Frontal cortex (tissue), 3 donors: ENCODE measurements at regions not wholly inside any gene's neighbourhood (a gene's known extent, or its start where the extent isn't known, plus 50 kb on each side); places are given as distances from the start of the nearest gene placed in this dataset.

Source experiments
- DNase-seq, 2 donors: peaks; one replicate each; pipeline ENCODE4 v3.0.0; 2012; ENCODE audit warnings: low spot score in 2 of 2
- FAIRE-seq: peaks from 2 replicates; lab custom pipeline; 2012; peaks lifted over from hg19 to GRCh38; lab: Jason Lieb, UNC
- donor health status: control.
- donor health status: control.
- donor health status: control.

- FAIRE-seq (no peak), DNase-seq (no peak)
These were observed 176.2 kb upstream of the ZMIZ1 start for GRCh38 chr10:78892338-78893176.

- DNase-seq (no peak), FAIRE-seq (no peak)
These were observed 175.5 kb upstream of the ZMIZ1 start for GRCh38 chr10:78893217-78893616.

DNA sequence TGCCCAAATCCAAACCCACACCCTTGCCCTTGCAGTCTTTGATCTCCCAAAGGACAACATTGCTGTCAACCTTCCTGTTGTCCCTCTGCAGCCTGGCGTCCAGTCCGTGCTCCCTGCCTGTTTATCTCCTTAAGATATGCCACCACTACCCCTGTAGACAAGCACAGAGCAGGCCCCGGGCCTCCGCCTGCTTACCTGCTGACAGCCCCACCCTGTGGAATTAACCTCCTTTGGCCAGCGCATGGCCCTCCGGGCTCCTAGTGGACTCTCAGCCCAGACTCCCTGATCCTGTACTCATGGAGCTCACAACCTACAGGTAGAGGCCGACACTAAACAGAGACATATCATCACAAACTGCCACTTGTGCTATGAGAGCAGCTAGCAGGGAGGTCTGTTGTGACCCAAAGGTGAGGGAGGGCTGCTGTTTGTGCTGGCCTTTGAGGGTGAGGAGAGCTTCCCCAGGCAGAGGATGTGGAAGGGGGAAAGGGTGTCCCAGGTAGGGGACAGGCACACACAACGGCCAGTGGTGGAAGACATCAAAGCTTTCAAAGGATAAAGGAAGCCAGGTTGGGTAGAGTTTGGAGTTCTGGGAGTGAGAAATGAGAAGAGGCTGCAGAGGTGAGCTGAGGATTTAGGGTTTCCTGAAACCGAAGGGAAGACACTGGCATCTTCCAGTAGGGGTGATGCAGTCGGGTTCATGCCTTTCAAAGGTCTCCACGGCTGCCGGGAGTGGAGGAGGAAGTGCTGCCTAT lies 174.5 kb upstream of the ZMIZ1 start:
- no peak for DNase-seq
- FAIRE-seq: no peak

DNA sequence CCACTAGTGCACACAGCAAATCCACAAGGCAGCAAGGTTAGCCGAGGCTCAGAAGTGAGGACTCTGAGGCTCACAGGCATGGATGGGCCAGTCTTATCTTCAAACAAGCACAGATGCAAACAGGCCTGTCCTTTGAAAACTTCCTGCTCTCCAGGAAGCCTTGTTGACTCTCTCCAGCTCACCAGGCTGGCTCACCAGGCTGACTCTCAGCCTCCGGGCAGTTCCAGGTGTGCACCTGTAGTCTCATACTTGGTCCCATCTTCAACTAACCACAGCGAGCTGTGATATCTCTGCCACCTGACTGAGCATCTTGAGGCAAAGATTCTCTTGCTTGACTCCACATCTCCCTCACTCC lies 173.9 kb upstream of the ZMIZ1 start:
- no peak for DNase-seq
- FAIRE-seq: no peak

DNA sequence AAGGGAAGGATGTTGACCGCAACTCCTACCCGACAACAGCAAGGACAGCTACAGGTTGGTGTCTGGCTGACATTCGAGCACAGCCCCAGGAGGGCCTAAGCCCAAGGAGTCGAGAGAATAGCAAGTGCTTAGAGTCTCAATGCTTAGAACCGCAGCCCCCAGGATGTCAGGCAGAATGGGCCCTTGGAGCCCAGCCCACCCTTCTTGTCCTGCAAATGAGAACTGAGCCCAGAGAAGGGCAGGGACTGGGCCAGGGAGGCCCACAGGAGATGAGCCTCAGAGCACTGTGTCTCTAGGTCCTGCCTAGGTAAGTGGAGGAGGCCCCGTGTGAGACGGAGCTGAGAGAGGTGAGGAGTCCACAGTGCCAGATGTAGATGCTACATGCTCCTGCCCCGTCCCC lies 173.3 kb upstream of the ZMIZ1 start:
- FAIRE-seq: no peak
- DNase-seq: no peak

GRCh38 chr10:78896159-78896928 lies 172.4 kb upstream of the ZMIZ1 start:
- DNase-seq: no peak

DNA sequence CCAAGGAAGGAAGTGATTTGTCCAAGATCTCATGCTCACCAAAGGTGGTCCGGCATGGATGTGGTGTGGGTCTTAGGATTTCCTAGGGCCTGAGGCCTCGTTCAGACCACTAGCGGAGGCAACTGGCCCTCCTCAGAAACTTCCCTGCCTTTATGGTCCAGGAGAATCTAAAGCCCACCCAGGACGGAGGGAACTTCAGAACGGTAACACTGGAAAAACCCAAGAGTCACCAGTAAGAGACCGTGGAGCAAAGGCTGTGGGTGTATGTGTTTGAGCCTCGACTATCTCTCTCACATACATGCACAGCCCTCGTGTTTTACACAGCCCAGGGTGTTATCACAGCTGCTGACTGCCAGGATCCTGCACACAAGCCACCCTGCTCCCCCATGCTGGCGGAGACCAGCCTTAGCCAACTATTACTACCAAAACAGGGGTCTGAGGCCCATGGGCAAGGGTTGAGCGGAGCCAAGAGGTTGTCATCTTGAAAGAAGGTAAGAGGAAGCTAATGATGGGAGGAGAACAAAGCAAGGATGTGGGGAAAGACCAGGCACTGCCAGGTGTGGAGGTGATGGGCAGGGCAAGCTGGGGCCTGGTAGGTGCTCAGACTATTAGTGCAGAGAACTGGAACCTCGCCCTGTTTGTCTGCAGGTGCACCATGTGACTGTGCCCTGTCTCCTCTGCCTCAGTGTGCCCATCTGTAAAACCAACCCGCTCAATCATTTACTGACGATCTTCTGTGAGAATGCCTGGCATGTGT lies 170.2 kb upstream of the ZMIZ1 start:
- FAIRE-seq (no peak), DNase-seq (no peak)

More at GRCh38 chr10:78896159-78896928, 172.4 kb upstream of the ZMIZ1 start:
- FAIRE-seq: no peak

- no peak for FAIRE-seq
- no peak for DNase-seq
These were observed 169.5 kb upstream of the ZMIZ1 start for GRCh38 chr10:78899098-78899754.

- FAIRE-seq (no peak), DNase-seq (no peak)
These were observed 168.6 kb upstream of the ZMIZ1 start for GRCh38 chr10:78899996-78900714.

DNA sequence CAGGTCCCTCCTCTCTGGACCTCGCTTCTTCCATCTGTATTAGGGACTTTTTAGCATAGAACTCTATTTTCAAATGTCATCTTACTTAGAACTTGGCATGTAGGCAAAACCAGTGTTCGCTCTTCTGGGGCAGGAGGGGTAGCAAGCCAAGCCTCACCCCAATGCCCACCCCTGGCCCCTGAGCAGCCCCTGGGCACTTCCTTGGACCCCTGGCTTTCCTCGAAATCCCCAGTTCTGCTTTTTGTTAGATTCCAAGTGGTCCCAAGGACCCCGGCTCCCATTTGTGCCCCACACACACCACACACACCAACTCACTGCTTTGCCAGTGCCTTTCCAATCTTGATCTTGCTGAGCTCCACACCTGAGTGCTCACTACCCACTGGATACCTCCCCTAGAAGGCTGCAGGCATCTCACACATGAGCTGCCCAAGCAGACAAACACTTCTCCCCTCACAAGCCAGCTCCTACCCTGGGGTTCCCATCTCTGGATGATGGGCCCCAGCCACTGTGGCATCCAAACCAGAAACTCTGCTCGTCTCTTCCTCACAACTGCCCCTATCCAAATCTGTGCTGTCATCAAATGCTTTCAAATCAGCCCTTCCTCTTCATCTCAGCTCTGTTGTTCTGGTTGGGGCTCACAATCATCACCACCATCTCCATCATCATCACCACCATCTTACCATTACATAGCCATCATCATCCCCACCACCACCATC lies 167.9 kb upstream of the ZMIZ1 start:
- FAIRE-seq (no peak), DNase-seq (no peak)

DNA sequence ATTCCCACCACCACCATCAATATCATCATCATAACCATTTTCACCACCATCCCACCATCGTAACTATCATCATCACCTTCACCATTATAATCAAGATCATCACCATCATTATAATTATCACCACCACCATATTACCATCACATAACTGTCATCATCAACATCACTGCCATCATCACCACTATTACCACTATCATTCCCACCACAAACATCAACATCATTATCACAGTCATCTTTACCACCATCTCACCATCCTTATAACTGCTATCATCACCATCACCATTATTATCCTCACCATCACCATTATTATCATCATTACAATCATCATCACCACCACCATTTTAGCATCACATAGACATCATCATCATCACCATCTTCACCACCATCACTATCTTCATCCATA lies 167.1 kb upstream of the ZMIZ1 start:
- FAIRE-seq (no peak), DNase-seq (no peak)

DNA sequence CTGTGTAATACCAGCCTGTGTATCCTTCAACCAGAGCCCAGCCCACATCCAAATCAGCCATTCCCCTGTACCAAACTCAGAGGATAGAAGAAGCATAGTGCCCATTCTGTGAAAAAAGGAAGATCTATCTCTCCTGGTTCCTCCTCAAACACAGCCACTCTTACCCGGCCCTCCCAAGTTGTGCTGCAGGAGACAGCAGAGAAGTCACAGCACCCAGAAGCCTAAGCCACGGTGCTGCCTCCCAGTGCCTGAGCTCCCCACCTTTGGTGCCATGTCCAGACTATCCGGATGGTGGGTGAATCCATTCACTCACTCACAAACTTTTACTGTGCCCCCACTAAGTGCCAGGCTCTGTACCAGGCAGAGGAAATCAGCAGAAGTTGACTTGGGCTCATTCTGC lies 166.0 kb upstream of the ZMIZ1 start:
- FAIRE-seq: no peak
- DNase-seq: no peak

GRCh38 chr10:78903341-78903940 lies 165.3 kb upstream of the ZMIZ1 start:
- FAIRE-seq (no peak), DNase-seq (no peak)

GRCh38 chr10:78904196-78904595 lies 164.6 kb upstream of the ZMIZ1 start:
- DNase-seq (no peak), FAIRE-seq (no peak)

GRCh38 chr10:78905015-78905956 lies 163.5 kb upstream of the ZMIZ1 start:
- DNase-seq (no peak), FAIRE-seq (no peak)

DNA sequence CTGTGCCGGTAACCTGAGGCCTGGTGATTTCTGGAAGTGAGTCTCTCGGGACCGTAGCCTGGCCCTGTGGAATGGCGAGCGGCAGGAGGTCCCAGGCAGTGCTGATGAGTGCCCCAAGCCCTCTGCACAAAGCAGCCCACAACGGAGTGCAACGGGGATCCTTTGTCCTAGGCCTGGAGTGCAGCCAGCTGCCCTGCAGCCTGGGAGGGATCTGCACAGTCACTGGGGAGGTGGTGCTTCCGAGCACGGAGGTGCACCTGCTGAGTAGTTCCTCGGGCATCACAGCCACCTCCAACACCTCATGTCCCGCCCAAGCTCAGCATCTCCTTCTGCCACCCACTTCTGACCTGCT lies 162.8 kb upstream of the ZMIZ1 start:
- FAIRE-seq (no peak), DNase-seq (no peak)
